Caco-2 (cell line): ENCODE measurements at regions not wholly inside any gene's neighbourhood (a gene's known extent, or its start where the extent isn't known, plus 50 kb on each side); places are given as distances from the start of the nearest gene placed in this dataset.

Experiments used
- BruUV-seq: library from RNA; stranded (reverse); fragments of 400-500 nt; replicated peaks from 2 replicates; lab custom pipeline; 2021; lab: Mats Ljungman, UMichigan
- CTCF ChIA-PET: fragments of 300-600 bp; sonication (Branson Sonifier 250); formaldehyde crosslinking; loops from one replicate; lab custom pipeline; 2022; ENCODE audit warnings: antibody characterized with exemption; lab: Charles Lee
- POLR2A ChIA-PET: fragments of 300-600 bp; sonication (Branson Sonifier 250); formaldehyde crosslinking; loops from one replicate; lab custom pipeline; 2022; ENCODE audit warnings: antibody characterized with exemption; lab: Charles Lee
- DNase-seq, 2 experiments: peaks; one replicate each; pipeline versions ENCODE4 v3.0.0 to v3.0.0-alpha.2; 2020 to 2022
- H3K27me3 ChIP-seq: replicated peaks from 2 replicates; pipeline ENCODE4 v1.6.0; 2011; ENCODE audit warnings: low read length; ENCODE audit not compliant: control insufficient read depth, insufficient read depth
- H3K36me3 ChIP-seq: 2 replicates; pipeline ENCODE4 v1.5.1; 2011; ENCODE audit warnings: low read length; ENCODE audit not compliant: control insufficient read depth, insufficient read depth
- H3K4me1 ChIP-seq: fragments of 250-450 bp; sonication (Bioruptor Pico); 2 replicates; pipeline ENCODE4 v1.5.1; 2020; ENCODE audit warnings: mild to moderate bottlenecking
- H3K4me3 ChIP-seq: 2 replicates; pipeline ENCODE4 v1.5.1; 2011; ENCODE audit warnings: low read depth, mild to moderate bottlenecking, control low read depth, low read length
- H3K9me3 ChIP-seq: fragments of 250-450 bp; sonication (Bioruptor Pico); 2 replicates; pipeline ENCODE4 v1.5.1; 2020; ENCODE audit warnings: mild to moderate bottlenecking, moderate library complexity
- H3K27ac Mint-ChIP-seq: one replicate; pipeline ENCODE4 v1.8.0; 2022; ENCODE audit warnings: mixed read lengths; ENCODE audit not compliant: unreplicated experiment
- H3K27me3 Mint-ChIP-seq: one replicate; pipeline ENCODE4 v1.8.0; 2022; ENCODE audit warnings: mixed read lengths; ENCODE audit not compliant: insufficient read depth, unreplicated experiment
- H3K36me3 Mint-ChIP-seq: one replicate; pipeline ENCODE4 v1.8.0; 2022; ENCODE audit warnings: mild to moderate bottlenecking, mixed read lengths; ENCODE audit not compliant: insufficient read depth, unreplicated experiment
- H3K4me1 Mint-ChIP-seq: one replicate; pipeline ENCODE4 v1.8.0; 2022; ENCODE audit warnings: low read depth, mixed read lengths; ENCODE audit not compliant: unreplicated experiment
- H3K4me3 Mint-ChIP-seq: one replicate; pipeline ENCODE4 v1.8.0; 2022; ENCODE audit warnings: mild to moderate bottlenecking, moderate library complexity, mixed read lengths; ENCODE audit not compliant: unreplicated experiment
- H3K9me3 Mint-ChIP-seq: one replicate; pipeline ENCODE4 v1.8.0; 2022; ENCODE audit warnings: mixed read lengths; ENCODE audit not compliant: unreplicated experiment
- intact Hi-C: fragments of 100-400 bp; cut with micrococcal nuclease; formaldehyde crosslinking; loops from one replicate; pipeline ENCODE4 v1.10.0; 2022; ENCODE audit not compliant: unreplicated experiment
- TF ChIP-seq, protein P1 (sequence below), 2 experiments: fragments of 200-600 bp in 1 of 2; IDR thresholded peaks; 1 replicate in 1 of 2; 2 replicates in 1 of 2; pipeline versions ENCODE4 v1.5.1 to v1.8.0; 2011 to 2022; ENCODE audit warnings: antibody characterized with exemption in 1 of 2, control low read depth in 1 of 2, inconsistent platforms in 1 of 2, low read depth in 1 of 2, low read length in 1 of 2, mild to moderate bottlenecking in 1 of 2, moderate library complexity in 1 of 2; ENCODE audit not compliant: insufficient read depth in 1 of 2, severe bottlenecking in 1 of 2, unreplicated experiment in 1 of 2

- H3K27me3 Mint-ChIP-seq: peaks cover 15% of the 10 kb centered on the region
- Histone ChIP-seq H3K36me3 (no peaks in the 10 kb centered on the region), H3K27me3 (no peaks in the 10 kb centered on the region), H3K9me3 (no peaks in the 10 kb centered on the region), H3K4me3 (no peak overlapping the region), H3K4me1 (no peaks in the 10 kb centered on the region)
- no peak overlapping the region for H3K4me3 Mint-ChIP-seq
- H3K4me1 Mint-ChIP-seq: no peaks in the 10 kb centered on the region
- CTCF ChIA-PET: no interaction called here
- no peaks in the 10 kb centered on the region for H3K9me3 Mint-ChIP-seq
- intact Hi-C loops: no loop called here
- no peak for DNase-seq
- POLR2A ChIA-PET: no interaction called here
- TF ChIP-seq, protein P1, sequence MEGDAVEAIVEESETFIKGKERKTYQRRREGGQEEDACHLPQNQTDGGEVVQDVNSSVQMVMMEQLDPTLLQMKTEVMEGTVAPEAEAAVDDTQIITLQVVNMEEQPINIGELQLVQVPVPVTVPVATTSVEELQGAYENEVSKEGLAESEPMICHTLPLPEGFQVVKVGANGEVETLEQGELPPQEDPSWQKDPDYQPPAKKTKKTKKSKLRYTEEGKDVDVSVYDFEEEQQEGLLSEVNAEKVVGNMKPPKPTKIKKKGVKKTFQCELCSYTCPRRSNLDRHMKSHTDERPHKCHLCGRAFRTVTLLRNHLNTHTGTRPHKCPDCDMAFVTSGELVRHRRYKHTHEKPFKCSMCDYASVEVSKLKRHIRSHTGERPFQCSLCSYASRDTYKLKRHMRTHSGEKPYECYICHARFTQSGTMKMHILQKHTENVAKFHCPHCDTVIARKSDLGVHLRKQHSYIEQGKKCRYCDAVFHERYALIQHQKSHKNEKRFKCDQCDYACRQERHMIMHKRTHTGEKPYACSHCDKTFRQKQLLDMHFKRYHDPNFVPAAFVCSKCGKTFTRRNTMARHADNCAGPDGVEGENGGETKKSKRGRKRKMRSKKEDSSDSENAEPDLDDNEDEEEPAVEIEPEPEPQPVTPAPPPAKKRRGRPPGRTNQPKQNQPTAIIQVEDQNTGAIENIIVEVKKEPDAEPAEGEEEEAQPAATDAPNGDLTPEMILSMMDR (IDR thresholded peaks at IDR 0.05; ENCODE audit: insufficient read depth in 1 of 2, low read depth in 1 of 2, low read length in 1 of 2, severe bottlenecking in 1 of 2, unreplicated experiment in 1 of 2): no peak
- BruUV-seq: no TSS peak
- no peaks in the 10 kb centered on the region for H3K36me3 Mint-ChIP-seq
- H3K27ac Mint-ChIP-seq: no peak overlapping the region
Observed at GRCh38 chr10:2826675-2827074, 240.7 kb upstream of the PFKP start.

- Mint-ChIP-seq H3K4me1 (no peaks in the 10 kb centered on the region), H3K4me3 (no peak overlapping the region), H3K27ac (no peak overlapping the region), H3K27me3 (peaks cover 9% of the 10 kb centered on the region), H3K9me3 (no peaks in the 10 kb centered on the region), H3K36me3 (no peaks in the 10 kb centered on the region)
- CTCF ChIA-PET: no interaction called here
- no TSS peak for BruUV-seq
- H3K27me3 ChIP-seq: no peaks in the 10 kb centered on the region
- no peaks in the 10 kb centered on the region for H3K9me3 ChIP-seq
- intact Hi-C loops: no loop called here
- TF ChIP-seq, protein P1 (IDR thresholded peaks at IDR 0.05; ENCODE audit: insufficient read depth in 1 of 2, low read depth in 1 of 2, low read length in 1 of 2, severe bottlenecking in 1 of 2, unreplicated experiment in 1 of 2): no peak
- no peaks in the 10 kb centered on the region for H3K4me1 ChIP-seq
- POLR2A ChIA-PET: no interaction called here
- H3K4me3 ChIP-seq: no peak overlapping the region
- H3K36me3 ChIP-seq: no peaks in the 10 kb centered on the region
- no peak for DNase-seq
Observed at GRCh38 chr10:2825841-2826240, 241.5 kb upstream of the PFKP start.

DNA sequence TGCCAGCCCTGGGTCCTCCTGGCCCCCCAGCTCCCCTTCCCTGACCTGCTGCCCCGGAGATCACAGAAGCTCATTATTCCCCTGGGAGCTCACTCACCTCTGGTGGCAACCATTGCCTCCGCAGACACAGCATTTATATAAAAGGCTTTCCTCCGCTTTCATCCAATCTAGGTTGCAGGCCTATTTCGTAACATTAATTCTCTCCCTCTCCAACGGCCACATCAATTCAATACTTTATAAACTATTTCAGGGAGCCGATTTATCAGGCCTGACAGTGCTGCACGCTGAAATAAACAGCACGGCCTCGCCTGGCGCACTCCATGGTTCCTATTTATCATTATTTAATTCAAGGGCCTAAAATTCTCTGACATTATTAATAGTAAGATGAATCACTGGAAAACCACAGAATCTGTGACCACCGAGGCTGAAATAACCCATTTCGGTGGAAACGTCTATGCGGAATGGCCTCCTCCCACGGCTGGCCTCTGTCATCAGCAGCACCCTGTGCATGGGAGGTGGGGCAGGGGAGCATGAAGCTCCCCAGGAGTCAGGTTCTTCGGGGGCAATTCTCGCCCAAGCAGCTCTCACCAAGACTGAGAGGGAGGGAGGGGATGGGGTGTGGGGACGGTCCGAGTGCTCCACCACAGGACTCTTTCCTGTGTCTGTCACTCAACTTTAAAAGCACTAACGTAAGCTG is 249.3 kb upstream of the PFKP start:
- H3K36me3 Mint-ChIP-seq: no peaks in the 10 kb centered on the region
- no peaks in the 10 kb centered on the region for H3K4me1 ChIP-seq
- no peaks in the 10 kb centered on the region for H3K9me3 ChIP-seq
- no peaks in the 10 kb centered on the region for H3K36me3 ChIP-seq
- no peak overlapping the region for H3K4me3 Mint-ChIP-seq
- ChIA-PET POLR2A (no interaction called here), CTCF (no interaction called here)
- no peak for DNase-seq
- no peak overlapping the region for H3K27ac Mint-ChIP-seq
- H3K27me3 Mint-ChIP-seq: peaks cover 30% of the 10 kb centered on the region
- H3K4me3 ChIP-seq: no peak overlapping the region
- no peaks in the 10 kb centered on the region for H3K9me3 Mint-ChIP-seq
- BruUV-seq: no TSS peak
- intact Hi-C loops: no loop called here
- H3K27me3 ChIP-seq: no peaks in the 10 kb centered on the region
- H3K4me1 Mint-ChIP-seq: no peaks in the 10 kb centered on the region
- TF ChIP-seq, protein P1 (IDR thresholded peaks at IDR 0.05; ENCODE audit: insufficient read depth in 1 of 2, low read depth in 1 of 2, low read length in 1 of 2, severe bottlenecking in 1 of 2, unreplicated experiment in 1 of 2): no peak
